Iris pigment epithelial cell (primary cell): ENCODE measurements at regions not wholly inside any gene's neighbourhood (a gene's known extent, or its start where the extent isn't known, plus 50 kb on each side); places are given as distances from the start of the nearest gene placed in this dataset.
"Not testable (repeated sequence)": the region's sequence is repeated elsewhere in the genome, so short reads cannot be mapped to it uniquely, and the experiment has no call there.

Experiments
- DNase-seq: peaks from one replicate; pipeline ENCODE4 v3.0.0-alpha.2; 2011; ENCODE audit warnings: low read depth

- no peak for DNase-seq
Measured at GRCh38 chr3:13194285-13195209, 121.3 kb upstream of the IQSEC1 start.

- DNase-seq, result no peak
Measured at GRCh38 chr3:13193320-13194284, 120.4 kb upstream of the IQSEC1 start.

- DNase-seq, result peak; percentile 24
Measured at GRCh38 chr3:13192471-13193213, 119.4 kb upstream of the IQSEC1 start.

GRCh38 chr3:13191016-13191415, 117.8 kb upstream of the IQSEC1 start:
- DNase-seq, result no peak

GRCh38 chr3:13190378-13190765, 117.1 kb upstream of the IQSEC1 start:
- no peak for DNase-seq

GRCh38 chr3:13189639-13190377, 116.6 kb upstream of the IQSEC1 start:
- peak; percentile 48 for DNase-seq

GRCh38 chr3:13188975-13189374, 115.7 kb upstream of the IQSEC1 start:
- no peak for DNase-seq

- DNase-seq, result no peak
Measured at GRCh38 chr3:13188181-13188779, 115.1 kb upstream of the IQSEC1 start.

GRCh38 chr3:13187593-13187992, 114.4 kb upstream of the IQSEC1 start:
- no peak for DNase-seq

- no peak for DNase-seq
Measured at GRCh38 chr3:13186435-13186815, 113.2 kb upstream of the IQSEC1 start.

GRCh38 chr3:13185737-13186434, 112.7 kb upstream of the IQSEC1 start:
- no peak for DNase-seq

GRCh38 chr3:13179582-13180210, 106.5 kb upstream of the IQSEC1 start:
- not testable (repeated sequence) for DNase-seq

- no peak for DNase-seq
Measured at GRCh38 chr3:13179181-13179580, 106.0 kb upstream of the IQSEC1 start.

GRCh38 chr3:13178107-13178506, 104.9 kb upstream of the IQSEC1 start:
- DNase-seq, result no peak

GRCh38 chr3:13177641-13178040, 104.4 kb upstream of the IQSEC1 start:
- no peak for DNase-seq

- no peak for DNase-seq
Measured at GRCh38 chr3:13177236-13177635, 104.0 kb upstream of the IQSEC1 start.

GRCh38 chr3:13176445-13176844, 103.2 kb upstream of the IQSEC1 start:
- DNase-seq, result no peak

- no peak for DNase-seq
Measured at GRCh38 chr3:13174803-13175135, 101.5 kb upstream of the IQSEC1 start.

GRCh38 chr3:13174011-13174802, 101.0 kb upstream of the IQSEC1 start:
- DNase-seq, result no peak
